HG02763 (cell line): ENCODE measurements at regions not wholly inside any gene's neighbourhood (a gene's known extent, or its start where the extent isn't known, plus 50 kb on each side); places are given as distances from the start of the nearest gene placed in this dataset.
"Not testable (repeated sequence)": the region's sequence is repeated elsewhere in the genome, so short reads cannot be mapped to it uniquely, and the experiment has no call there.

Source experiments
- ATAC-seq: cut with Tn5 transposase; IDR thresholded peaks from one replicate; pipeline ENCODE4 v1.9.1; 2021; ENCODE audit warnings: mild to moderate bottlenecking, moderate library complexity; ENCODE audit not compliant: unreplicated experiment

- no peak for ATAC-seq
Measured at GRCh38 chr5:63220244-63220643, 641.6 kb downstream of the LRRC70 start.

- no peak for ATAC-seq
Measured at GRCh38 chr5:63217422-63217821, 638.8 kb downstream of the LRRC70 start.

- no peak for ATAC-seq
Measured at GRCh38 chr5:63213256-63213655, 634.6 kb downstream of the LRRC70 start.

- no peak for ATAC-seq
Measured at GRCh38 chr5:63211448-63212132, 633.0 kb downstream of the LRRC70 start.

- no peak for ATAC-seq
Measured at GRCh38 chr5:63205976-63206375, 627.4 kb downstream of the LRRC70 start.

- no peak for ATAC-seq
Measured at GRCh38 chr5:63201738-63202137, 623.1 kb downstream of the LRRC70 start.

- ATAC-seq = no peak
Measured at GRCh38 chr5:63194126-63194525, 615.5 kb downstream of the LRRC70 start.

GRCh38 chr5:63180190-63180589 lies 601.6 kb downstream of the LRRC70 start:
- not testable (repeated sequence) for ATAC-seq

GRCh38 chr5:63175850-63176249 lies 597.2 kb downstream of the LRRC70 start:
- ATAC-seq = no peak

- no peak for ATAC-seq
Measured at GRCh38 chr5:63170486-63170885, 591.9 kb downstream of the LRRC70 start.

GRCh38 chr5:63164838-63165535 lies 586.4 kb downstream of the LRRC70 start:
- no peak for ATAC-seq

GRCh38 chr5:63164339-63164738 lies 585.7 kb downstream of the LRRC70 start:
- no peak for ATAC-seq

GRCh38 chr5:63155310-63155631 lies 576.7 kb downstream of the LRRC70 start:
- ATAC-seq = no peak

GRCh38 chr5:63154476-63155309 lies 576.1 kb downstream of the LRRC70 start:
- no peak for ATAC-seq

GRCh38 chr5:63152871-63153270 lies 574.3 kb downstream of the LRRC70 start:
- ATAC-seq = no peak

- no peak for ATAC-seq
Measured at GRCh38 chr5:63145167-63145566, 566.5 kb downstream of the LRRC70 start.

- no peak for ATAC-seq
Measured at GRCh38 chr5:63141591-63141990, 563.0 kb downstream of the LRRC70 start.

GRCh38 chr5:63135291-63135690 lies 556.7 kb downstream of the LRRC70 start:
- no peak for ATAC-seq

GRCh38 chr5:63131626-63132285 lies 553.1 kb downstream of the LRRC70 start:
- ATAC-seq = no peak

- ATAC-seq = no peak
Measured at GRCh38 chr5:63128761-63129160, 550.1 kb downstream of the LRRC70 start.

- ATAC-seq = no peak
Measured at GRCh38 chr5:63128018-63128417, 549.4 kb downstream of the LRRC70 start.
